GM12878 (cell line): ENCODE measurements at regions not wholly inside any gene's neighbourhood (a gene's known extent, or its start where the extent isn't known, plus 50 kb on each side); places are given as distances from the start of the nearest gene placed in this dataset.

Experiments used
- ATAC-seq: fragments of 200-7000 bp; cut with Tn5 transposase; 3 replicates; pipeline ENCODE4 v1.9.1; 2020; ENCODE audit warnings: mild to moderate bottlenecking, moderate library complexity
- BruUV-seq: library from RNA; stranded (reverse); fragments of 400-500 nt; replicated peaks from 2 replicates; lab custom pipeline; 2021; lab: Mats Ljungman, UMichigan
- CTCF ChIA-PET: fragments of 300-600 bp; sonication (Branson Sonifier 250); formaldehyde crosslinking; extraction: SDS; loops from one replicate; lab custom pipeline; 2021; ENCODE audit warnings: inconsistent platforms; lab: Yijun Ruan, JAX
- POLR2A ChIA-PET: fragments of 350-600 bp; formaldehyde crosslinking; extraction: SDS; loops from one replicate; lab custom pipeline; 2021; ENCODE audit warnings: inconsistent platforms; lab: Charles Lee
- RAD21 ChIA-PET: fragments of 300-600 bp; sonication (Branson Sonifier 250); formaldehyde crosslinking; loops from one replicate; lab custom pipeline; 2023; ENCODE audit warnings: antibody characterized with exemption; ENCODE audit not compliant: unreplicated experiment; lab: Charles Lee
- SMC1A ChIA-PET: fragments of 300-600 bp; sonication (Branson Sonifier 250); formaldehyde crosslinking; loops from one replicate; lab custom pipeline; 2023; ENCODE audit not compliant: unreplicated experiment, uncharacterized antibody; lab: Charles Lee
- DNase-seq: peaks from one replicate; pipeline ENCODE4 v3.0.0-alpha.2; 2011; ENCODE audit warnings: low read depth, low spot score
- FAIRE-seq: peaks from 3 replicates; lab custom pipeline; 2011; peaks lifted over from hg19 to GRCh38; lab: Jason Lieb, UNC
- H2AFZ ChIP-seq: 2 replicates; pipeline ENCODE4 v1.6.0; 2011; ENCODE audit warnings: low read depth, low read length, control low read depth; ENCODE audit not compliant: control insufficient read depth
- H3K27ac ChIP-seq: 2 replicates; pipeline ENCODE4 v1.5.1; 2011; ENCODE audit warnings: control low read depth; ENCODE audit not compliant: control insufficient read depth, insufficient read depth
- H3K27me3 ChIP-seq, 2 experiments: replicated peaks in 1 of 2; 2 replicates each; pipeline versions ENCODE4 v1.6.0 to v1.6.1; 2011; ENCODE audit warnings: low read length in 1 of 2; ENCODE audit not compliant: control insufficient read depth in 2 of 2, insufficient read depth in 2 of 2
- H3K36me3 ChIP-seq, 2 experiments: 2 replicates each; pipeline ENCODE4 v1.5.1; 2011; ENCODE audit warnings: low read length in 1 of 2; ENCODE audit not compliant: control insufficient read depth in 2 of 2, insufficient read depth in 2 of 2
- H3K4me1 ChIP-seq: 2 replicates; pipeline ENCODE4 v1.6.1; 2011; ENCODE audit warnings: mild to moderate bottlenecking, low read length, moderate library complexity, mixed read lengths; ENCODE audit not compliant: control insufficient read depth, insufficient read depth
- H3K4me2 ChIP-seq: 2 replicates; pipeline ENCODE4 v1.6.0; 2011; ENCODE audit warnings: control low read depth; ENCODE audit not compliant: control insufficient read depth, insufficient read depth
- H3K4me3 ChIP-seq: fragments of 200-600 bp; sonication (generic); 2 replicates; pipeline ENCODE4 v1.5.1; 2016
- H3K79me2 ChIP-seq: 2 replicates; pipeline ENCODE4 v1.6.0; 2011; ENCODE audit warnings: low read length; ENCODE audit not compliant: control insufficient read depth, insufficient read depth
- H3K9ac ChIP-seq: 2 replicates; pipeline ENCODE4 v1.8.0; 2011; ENCODE audit warnings: low read length, control low read depth, mixed read lengths; ENCODE audit not compliant: control insufficient read depth, insufficient read depth
- H3K9me3 ChIP-seq: replicated peaks from 3 replicates; pipeline ENCODE4 v1.5.1; 2011; ENCODE audit warnings: mild to moderate bottlenecking, low read length; ENCODE audit not compliant: control insufficient read depth, insufficient read depth
- H4K20me1 ChIP-seq: 2 replicates; pipeline ENCODE4 v1.6.0; 2011; ENCODE audit not compliant: control insufficient read depth, insufficient read depth
- ATF3 ChIP-seq: IDR thresholded peaks from 2 replicates; pipeline ENCODE4 v1.6.1; 2011; ENCODE audit warnings: low read depth, mild to moderate bottlenecking, low read length, moderate library complexity, borderline replicate concordance; ENCODE audit errors: extremely low read depth
- BCLAF1 ChIP-seq: fragments of 450-650 bp; IDR thresholded peaks from 2 replicates; pipeline ENCODE4 v1.6.1; 2017; ENCODE audit warnings: antibody characterized with exemption, mild to moderate bottlenecking, moderate library complexity
- DPF2 ChIP-seq: fragments of 450-650 bp; IDR thresholded peaks from 2 replicates; pipeline ENCODE4 v1.6.1; 2017; ENCODE audit warnings: mild to moderate bottlenecking
- ESRRA ChIP-seq: IDR thresholded peaks from 2 replicates; pipeline ENCODE4 v1.6.1; 2012; ENCODE audit warnings: mild to moderate bottlenecking, low read length, improper control_type of control experiment
- IRF4 ChIP-seq: IDR thresholded peaks from 2 replicates; pipeline ENCODE4 v1.6.1; 2011; ENCODE audit warnings: low read depth, low read length
- KLF5 ChIP-seq: fragments of 450-650 bp; IDR thresholded peaks from 2 replicates; pipeline ENCODE4 v1.6.1; 2014; ENCODE audit warnings: mild to moderate bottlenecking; ENCODE audit not compliant: partially characterized antibody
- MAX ChIP-seq: IDR thresholded peaks from 2 replicates; pipeline ENCODE4 v1.6.1; 2012; ENCODE audit warnings: low read depth, low read length, improper control_type of control experiment
- NFIC ChIP-seq: IDR thresholded peaks from 2 replicates; pipeline ENCODE4 v1.6.1; 2012; ENCODE audit warnings: low read depth, mild to moderate bottlenecking, inconsistent platforms, low read length, moderate library complexity
- NFXL1 ChIP-seq: fragments of 450-650 bp; IDR thresholded peaks from 2 replicates; pipeline ENCODE4 v1.6.1; 2017; ENCODE audit warnings: antibody characterized with exemption, mild to moderate bottlenecking, borderline replicate concordance
- NKRF ChIP-seq: fragments of 450-650 bp; conservative IDR thresholded peaks from 2 replicates; pipeline ENCODE4 v1.6.1; 2017; ENCODE audit warnings: mild to moderate bottlenecking, moderate library complexity
- NR2C1 ChIP-seq: fragments of 450-650 bp; IDR thresholded peaks from 2 replicates; pipeline ENCODE4 v1.6.1; 2017; ENCODE audit warnings: antibody characterized with exemption, mild to moderate bottlenecking, moderate library complexity
- PAX8 ChIP-seq: fragments of 450-650 bp; IDR thresholded peaks from 2 replicates; pipeline ENCODE4 v1.6.1; 2017; ENCODE audit warnings: mild to moderate bottlenecking, moderate library complexity
- PML ChIP-seq: IDR thresholded peaks from 2 replicates; pipeline ENCODE4 v1.6.1; 2012; ENCODE audit warnings: low read length, inconsistent platforms
- RUNX3 ChIP-seq: IDR thresholded peaks from 2 replicates; pipeline ENCODE4 v1.6.1; 2012; ENCODE audit warnings: low read length, inconsistent platforms
- ZBED1 ChIP-seq: IDR thresholded peaks from 2 replicates; pipeline ENCODE4 v1.6.1; 2016; ENCODE audit warnings: borderline replicate concordance
- WGBS: methylation state at CpG from one replicate; pipeline ENCODE4 v1.1.6; 2016; ENCODE audit warnings: low lambda C conversion rate; ENCODE audit not compliant: insufficient replicate concordance, insufficient coverage; ENCODE audit errors: missing lambda C conversion rate; 5-methylcytosine and 5-hydroxymethylcytosine counted together
- in situ Hi-C: fragments of 300-500 bp; cut with MboI; formaldehyde crosslinking; loops from 9 replicates; pipeline ENCODE4 v1.14.3; 2018; ENCODE audit warnings: mixed read lengths
- intact Hi-C: fragments of 100-400 bp; cut with micrococcal nuclease; formaldehyde crosslinking; loops from one replicate; pipeline ENCODE4 v1.14.2; 2022; ENCODE audit not compliant: unreplicated experiment

GRCh38 chr14:51447411-51447810 lies 204.3 kb upstream of the FRMD6 start:
- H3K4me1 ChIP-seq = no peaks in the 10 kb centered on the region
- no peak overlapping the region for H3K4me3 ChIP-seq
- CTCF ChIA-PET = no interaction called here
- no peak overlapping the region for H3K9ac ChIP-seq
- H2AFZ ChIP-seq = no peak overlapping the region
- FAIRE-seq (no peak), DNase-seq (no peak), ATAC-seq (no peak)
- in situ Hi-C loops = no loop called here
- H3K9me3 ChIP-seq = no peaks in the 10 kb centered on the region
- H3K79me2 ChIP-seq = no peaks in the 10 kb centered on the region
- H3K4me2 ChIP-seq = no peak overlapping the region
- POLR2A ChIA-PET = no interaction called here
- WGBS = 33% methylated on average over 4 of the region's 4 CpGs
- H3K27me3 ChIP-seq = no peaks in the 10 kb centered on the region; a peak in 1 of 4 replicates
- SMC1A ChIA-PET = interaction anchor here (0.6 kb wide), 1 partner anchor 1109 kb away, joined by 3 read pairs; no protein-coding TSS in a partner anchor
- TF ChIP-seq MAX = no peak
- TF ChIP-seq DPF2 = no peak
- no peak for TF ChIP-seq ZBED1
- no peak for TF ChIP-seq PAX8
- no peak for TF ChIP-seq NKRF
- no peak for TF ChIP-seq NR2C1
- no peak for TF ChIP-seq NFIC
- no peak for TF ChIP-seq ATF3
- no peak for TF ChIP-seq PML
- TF ChIP-seq IRF4 = no peak
- no peak for TF ChIP-seq KLF5
- no peak for TF ChIP-seq RUNX3
- no peak for TF ChIP-seq NFXL1
- TF ChIP-seq ESRRA = no peak
- TF ChIP-seq BCLAF1 = no peak
- TF ChIP-seq, all 136 proteins: peak for 0
- BruUV-seq = no TSS peak
- Histone ChIP-seq H3K36me3 (no peaks in the 10 kb centered on the region), H3K27ac (no peak overlapping the region), H4K20me1 (no peaks in the 10 kb centered on the region)
- intact Hi-C loops = no loop called here
- RAD21 ChIA-PET = no interaction called here
